HG02840 (cell line): ENCODE measurements at regions not wholly inside any gene's neighbourhood (a gene's known extent, or its start where the extent isn't known, plus 50 kb on each side); places are given as distances from the start of the nearest gene placed in this dataset.

Experiments used
- ATAC-seq: cut with Tn5 transposase; IDR thresholded peaks from one replicate; pipeline ENCODE4 v1.9.1; 2021; ENCODE audit warnings: mild to moderate bottlenecking, moderate library complexity, moderate number of reproducible peaks; ENCODE audit not compliant: unreplicated experiment, low FRiP score

DNA sequence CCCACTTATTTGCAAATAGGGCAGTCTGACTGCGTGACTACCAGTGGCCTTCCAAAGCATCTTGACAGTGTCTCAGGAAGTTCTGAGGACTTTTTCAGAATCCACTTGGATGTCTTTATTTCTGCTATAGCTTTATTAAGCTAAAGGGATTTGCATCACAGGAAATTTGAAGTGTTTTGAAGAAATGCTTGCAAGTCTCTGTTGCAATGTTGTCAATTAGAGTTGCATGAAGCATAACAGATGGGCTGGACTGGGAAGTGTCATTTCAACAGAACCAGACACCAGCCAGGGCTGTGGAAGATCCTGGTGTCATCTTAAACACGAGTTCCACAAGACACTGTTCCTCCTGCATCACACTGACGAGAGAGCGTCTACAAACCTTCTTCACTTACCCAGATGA, 224.5 kb downstream of the EN1 start:
- no peak for ATAC-seq

DNA sequence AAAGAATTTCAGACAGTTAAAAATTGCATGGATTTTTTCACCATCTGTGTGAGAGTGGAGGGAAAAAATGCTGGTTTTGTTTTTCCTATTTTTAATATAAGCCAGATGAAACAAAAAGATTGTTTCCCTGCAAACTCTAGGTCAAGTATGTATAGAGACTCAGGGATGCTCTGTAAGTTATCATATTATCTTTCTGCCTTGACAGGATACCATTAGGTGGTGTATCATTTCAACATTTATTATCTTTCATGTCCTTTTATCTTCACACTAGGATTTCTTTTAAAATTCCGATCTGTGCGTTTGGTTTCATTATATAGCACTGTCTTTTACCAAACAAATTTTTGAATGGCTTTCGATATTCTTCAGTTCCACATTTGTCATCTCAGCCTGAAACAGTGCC, 225.3 kb downstream of the EN1 start:
- ATAC-seq = no peak

DNA sequence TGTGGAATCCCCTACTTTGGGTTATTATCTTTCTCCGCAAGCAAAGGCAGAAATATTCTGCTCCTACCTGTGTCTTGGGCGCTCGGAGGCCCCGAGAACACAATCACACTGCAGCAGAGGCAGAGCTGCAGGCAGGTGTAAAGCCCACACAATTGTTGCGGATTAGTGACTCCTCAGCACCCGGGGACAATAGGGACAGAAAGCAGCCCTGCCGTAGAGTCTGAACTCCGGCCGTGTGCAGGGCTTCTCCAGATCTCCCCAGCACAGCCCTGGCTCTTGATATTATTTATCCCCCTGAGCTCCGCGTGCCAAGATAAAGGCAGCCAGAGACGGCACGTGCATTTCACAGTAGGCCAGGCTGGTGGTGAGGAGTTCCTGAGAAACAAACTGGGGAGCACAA, 229.2 kb downstream of the EN1 start:
- no peak for ATAC-seq

DNA sequence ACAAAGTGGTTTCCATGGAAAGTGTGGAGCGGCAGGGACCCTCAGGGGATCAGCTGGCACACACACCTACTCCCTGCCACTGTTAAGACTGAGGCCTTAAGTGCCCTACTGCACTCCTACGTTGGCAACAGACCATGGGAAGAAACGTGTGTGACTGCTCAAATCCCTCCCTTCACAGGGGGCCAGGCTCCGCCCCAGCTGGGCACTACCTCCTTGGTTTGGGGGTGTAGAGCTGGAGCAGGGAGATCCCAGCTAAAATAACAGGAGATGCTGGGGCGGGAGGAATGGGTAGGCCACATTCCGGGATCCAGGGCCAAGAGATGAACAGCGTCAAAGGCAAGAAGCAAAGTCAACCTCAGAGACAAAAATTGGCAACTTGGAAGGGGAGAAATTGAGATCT, 231.0 kb downstream of the EN1 start:
- no peak for ATAC-seq

DNA sequence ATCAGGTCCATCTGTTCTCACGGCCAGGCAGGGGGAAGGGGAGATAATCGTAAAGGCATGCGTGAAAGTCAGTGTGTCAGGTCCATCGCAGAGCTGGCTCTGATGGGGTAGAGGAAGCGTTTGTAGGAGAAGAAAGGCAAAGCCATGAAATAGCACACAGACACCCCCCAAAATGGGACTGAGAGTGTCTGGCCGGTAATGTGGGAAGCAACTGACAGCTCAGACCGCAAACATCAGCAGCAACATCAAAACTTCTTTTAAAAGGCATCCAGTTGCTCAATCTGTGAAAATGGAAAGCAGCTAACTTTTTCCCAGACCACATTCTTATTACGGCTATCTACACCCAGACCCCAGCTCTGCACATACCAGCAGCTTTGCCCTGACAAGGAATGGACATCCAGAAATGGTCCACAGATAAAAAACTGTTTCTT, 232.6 kb downstream of the EN1 start:
- no peak for ATAC-seq

DNA sequence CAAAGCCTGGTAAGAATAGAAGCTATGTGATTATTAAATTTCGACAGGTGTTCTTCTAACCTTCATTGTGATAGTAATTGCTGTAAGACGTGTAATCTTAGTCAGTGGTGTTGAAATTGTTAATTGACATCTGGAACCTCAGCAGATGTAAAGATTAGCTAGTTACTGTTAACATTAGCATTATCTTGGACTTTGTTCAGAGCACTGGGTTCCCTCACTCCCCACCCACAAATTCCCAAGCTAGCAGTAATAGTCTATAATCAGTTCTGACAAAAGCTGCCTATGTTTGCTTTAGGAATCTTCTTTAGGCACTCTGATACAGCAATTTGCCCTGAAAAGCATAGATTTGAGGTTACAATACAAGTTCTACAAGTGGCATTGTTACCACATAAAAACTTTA, 233.7 kb downstream of the EN1 start:
- no peak for ATAC-seq

DNA sequence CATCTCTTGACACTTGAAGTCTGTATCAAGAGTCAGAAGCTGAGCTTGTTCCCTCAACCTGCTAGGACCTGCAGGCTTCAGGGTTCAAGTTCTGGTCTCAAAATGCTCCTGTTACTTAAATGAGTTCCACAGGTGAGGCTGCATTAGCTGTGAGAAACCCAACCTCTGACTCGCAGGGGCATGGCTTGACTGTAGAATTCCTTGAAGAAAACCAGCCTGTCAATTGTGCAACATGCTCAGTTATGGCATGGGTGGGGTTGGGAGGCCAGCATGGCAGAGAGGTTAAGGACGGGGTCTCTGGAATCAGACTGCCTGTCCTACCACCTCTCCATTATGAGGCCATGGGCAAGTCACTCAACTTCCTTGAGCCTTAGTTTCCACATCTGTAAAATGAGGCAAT, 235.8 kb downstream of the EN1 start:
- no peak for ATAC-seq

DNA sequence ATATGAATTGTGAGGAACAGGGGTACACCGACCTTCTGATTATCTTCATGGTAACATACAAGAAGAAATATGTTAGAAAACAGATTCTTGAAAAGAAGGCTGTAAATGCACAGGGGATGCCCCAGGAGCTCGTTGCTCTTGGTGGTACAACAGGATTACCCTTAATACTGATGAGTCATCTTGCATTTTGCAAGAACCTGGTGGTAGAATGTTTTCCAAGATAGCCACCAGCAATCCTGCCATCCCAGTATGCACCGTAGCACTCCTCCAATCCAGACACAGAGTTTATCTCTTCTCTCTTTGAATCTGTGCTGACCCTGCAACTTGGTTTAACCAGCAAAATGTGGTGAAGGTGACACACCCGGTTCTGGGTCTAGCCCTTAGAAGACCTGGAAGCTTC, 238.3 kb downstream of the EN1 start:
- ATAC-seq = no peak

DNA sequence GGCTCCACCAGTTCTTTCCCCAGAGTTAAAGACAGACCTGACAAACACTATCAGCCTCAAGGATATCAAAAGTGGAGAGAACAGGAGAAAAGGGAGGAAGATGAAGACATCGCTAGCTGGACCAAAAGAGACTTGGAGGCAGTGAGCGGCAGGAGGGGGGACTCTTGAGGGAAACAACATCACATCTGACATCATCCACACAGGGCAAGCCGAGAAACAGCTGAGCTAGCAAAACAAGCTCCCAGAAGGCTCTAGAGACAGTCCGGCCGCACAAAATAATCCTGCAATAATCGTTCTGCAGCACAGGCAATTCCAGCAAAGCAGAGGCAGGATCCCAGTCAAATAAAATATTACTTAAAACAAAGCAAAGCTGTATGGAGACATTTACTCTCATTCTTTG, 239.8 kb downstream of the EN1 start:
- ATAC-seq = no peak

DNA sequence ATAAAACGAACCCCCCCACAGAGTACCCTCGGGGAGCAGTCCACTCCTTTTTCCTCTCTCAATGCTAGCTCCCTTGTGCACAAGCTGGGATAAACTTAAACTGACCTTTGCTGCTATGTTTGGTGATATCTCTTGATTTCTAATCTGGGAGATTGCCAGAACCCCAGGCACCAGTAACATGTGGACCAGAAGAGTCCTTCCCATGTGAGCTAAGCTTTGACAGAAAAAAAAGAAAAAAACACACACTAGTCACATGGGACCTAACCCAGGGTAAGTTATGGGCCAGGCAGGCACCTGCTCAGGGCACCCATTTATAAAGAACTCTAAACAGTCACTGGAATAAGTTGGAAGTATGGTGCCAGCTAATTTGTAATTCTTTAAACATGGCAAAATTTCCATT, 242.6 kb downstream of the EN1 start:
- no peak for ATAC-seq

DNA sequence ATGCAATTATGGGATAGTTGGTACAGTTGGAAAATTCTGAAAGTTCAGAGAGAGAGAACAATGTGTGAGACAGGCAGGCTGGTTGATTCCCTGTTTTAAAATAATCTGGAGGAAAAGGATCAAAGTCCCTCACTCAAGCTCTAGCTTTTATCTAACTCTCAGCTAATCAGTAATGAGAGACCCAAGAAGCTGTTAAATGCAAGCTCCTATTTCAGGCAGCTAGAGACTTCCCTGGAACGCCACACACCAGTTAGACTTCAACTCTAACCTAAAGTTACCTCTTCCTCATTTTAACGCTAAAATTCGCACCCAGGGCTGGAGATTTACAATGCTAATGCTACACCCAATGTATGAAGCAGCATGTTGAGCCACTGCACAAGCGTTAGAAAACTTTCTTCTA, 243.1 kb downstream of the EN1 start:
- no peak for ATAC-seq

DNA sequence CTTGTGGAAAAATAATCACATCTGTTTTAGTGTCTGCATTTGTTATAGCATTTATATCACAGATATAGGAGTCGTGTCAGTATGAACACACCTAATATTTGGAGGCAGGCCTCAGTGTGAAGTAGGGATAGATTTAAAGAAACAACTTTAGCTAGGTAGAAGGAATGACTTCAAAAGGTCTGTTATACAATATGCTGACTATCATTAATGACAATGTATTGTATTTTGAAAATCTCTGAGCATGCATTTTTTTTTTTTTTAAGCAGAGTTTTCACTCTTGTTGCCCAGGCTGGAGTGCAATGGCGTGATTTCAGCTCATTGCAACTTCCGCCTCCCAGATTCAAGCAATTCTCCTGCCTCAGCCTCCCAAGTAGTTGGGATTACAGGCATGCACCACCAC, 248.3 kb downstream of the EN1 start:
- ATAC-seq = no peak

DNA sequence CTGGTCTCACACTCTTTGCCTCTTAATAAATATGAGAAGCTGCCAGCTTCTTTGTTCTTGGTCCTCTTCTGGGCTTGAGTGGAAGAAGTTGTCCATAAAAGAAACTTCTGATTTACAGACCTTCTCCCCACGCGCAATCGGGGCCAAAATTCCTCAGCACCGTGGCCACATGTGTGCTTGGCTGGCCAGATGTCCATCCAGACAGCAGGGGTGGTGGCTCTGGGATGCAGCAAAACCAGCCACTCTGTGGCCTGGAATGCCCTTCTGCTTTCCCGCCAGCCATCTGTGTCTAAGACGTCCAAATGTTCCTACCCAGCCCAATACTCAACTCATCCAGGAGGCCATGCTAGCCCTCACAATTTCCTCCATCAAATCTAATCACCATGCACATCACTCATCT, 250.8 kb downstream of the EN1 start:
- ATAC-seq = no peak

DNA sequence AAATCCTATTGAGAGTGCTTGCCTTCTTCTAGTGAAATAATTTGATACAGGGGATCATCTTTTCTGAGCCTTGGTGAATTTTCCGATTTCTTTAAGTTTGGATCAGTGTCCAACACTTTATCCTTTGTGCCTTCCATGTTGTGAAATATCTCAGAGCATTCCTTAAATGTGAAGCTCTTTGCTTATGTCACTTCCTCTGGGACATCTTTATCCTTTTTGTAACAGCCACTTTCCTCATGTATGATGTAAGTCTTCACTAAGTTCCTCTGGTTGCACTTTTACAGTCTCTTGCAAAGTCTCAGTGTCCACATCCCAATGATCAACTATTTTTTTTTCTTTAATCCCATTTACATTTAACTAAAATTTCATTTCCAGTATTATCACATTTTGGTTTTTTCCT, 254.2 kb downstream of the EN1 start:
- ATAC-seq = no peak

DNA sequence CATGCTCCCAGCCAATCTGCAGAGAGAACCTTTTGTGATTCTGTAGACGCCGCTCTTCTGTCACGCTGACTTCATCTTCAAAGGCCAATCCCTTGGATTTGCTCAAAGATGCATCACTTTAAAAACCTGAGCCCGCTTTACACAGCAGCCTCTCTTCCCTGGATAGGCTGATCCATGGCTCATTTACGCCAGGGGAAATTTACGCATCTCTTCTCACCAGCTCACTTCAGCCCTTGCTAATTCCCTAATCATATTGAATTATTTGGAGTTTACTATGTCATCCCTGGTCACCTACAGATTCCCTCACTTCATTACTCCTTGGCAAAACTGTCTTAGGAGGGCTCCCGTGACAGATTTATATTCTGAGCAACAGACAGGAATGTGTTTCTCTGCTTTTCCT, 256.2 kb downstream of the EN1 start:
- no peak for ATAC-seq

DNA sequence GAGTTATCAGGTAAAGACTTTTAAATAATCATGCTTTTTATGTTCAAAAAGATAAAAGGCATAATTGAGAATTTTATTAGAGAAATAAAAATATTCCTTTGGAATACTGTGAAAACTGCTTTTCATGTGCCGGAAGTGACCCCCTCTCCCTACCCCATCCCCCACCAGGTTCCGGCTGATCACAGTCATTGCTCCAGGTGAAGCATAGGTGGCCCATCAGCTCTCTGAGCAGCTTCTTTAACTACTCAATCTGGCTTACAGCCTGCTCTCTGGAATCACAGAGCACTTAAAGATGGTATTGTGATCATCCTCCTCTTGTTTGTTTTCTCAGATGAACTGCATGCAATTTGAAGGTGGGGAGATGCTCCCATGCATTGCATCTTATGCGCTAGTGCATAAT, 257.7 kb downstream of the EN1 start:
- ATAC-seq = no peak

DNA sequence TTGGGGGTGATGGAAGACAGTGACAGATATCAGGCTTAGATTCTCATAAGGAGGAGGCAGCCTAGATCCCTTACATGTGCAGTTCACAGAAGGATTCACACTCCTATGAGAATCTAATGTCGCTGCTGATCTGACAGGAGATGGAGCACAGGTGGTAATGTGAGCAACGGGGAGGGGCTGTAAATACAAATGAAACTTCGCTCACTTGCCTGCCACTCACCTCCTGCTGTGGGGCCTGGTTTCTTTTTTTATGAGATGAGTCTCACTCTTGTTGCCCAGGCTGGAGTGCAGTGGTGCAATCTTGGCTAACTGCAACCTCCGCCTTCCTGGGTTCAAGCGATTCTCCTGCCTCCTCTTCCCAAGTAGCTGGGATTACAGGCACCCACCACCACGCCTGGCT, 258.6 kb downstream of the EN1 start:
- no peak for ATAC-seq

DNA sequence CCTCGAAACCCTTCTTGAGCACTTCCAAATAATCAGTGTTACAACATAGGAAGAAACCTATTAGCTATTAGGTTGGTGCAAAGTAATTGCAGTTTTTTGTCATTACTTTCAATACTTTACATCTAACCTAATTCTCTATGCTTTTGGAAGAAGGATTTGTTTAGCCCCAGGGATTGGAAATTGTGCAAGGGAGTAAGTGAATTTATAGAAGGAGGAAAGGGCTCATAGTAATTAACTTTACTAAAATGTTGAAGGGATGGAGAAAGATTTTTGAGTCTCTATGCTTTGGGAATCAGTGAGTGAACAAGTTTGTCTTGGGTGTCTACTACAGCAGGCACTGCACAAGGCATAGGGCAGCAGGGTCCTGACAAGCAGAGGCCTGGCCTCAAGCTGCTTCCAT, 261.1 kb downstream of the EN1 start:
- no peak for ATAC-seq

DNA sequence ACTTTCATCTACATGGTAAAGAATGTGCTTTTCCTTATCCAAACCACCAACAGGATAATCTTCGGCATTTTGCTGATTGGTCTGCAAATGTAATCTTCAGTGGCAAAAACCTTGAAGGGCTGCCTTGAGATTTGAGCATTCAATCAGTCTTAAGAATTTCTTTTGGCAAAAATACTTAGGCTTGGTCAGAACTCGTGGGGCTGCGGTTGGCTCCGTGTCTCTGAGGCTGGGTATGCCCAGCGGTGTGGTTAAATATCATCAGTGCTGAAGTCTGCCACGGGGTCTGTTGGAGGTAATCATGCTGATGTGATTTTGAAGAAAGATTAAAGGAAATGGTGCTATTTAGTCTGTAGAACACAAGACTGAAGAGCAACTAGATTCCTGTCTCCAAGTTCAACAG, 262.6 kb downstream of the EN1 start:
- no peak for ATAC-seq

DNA sequence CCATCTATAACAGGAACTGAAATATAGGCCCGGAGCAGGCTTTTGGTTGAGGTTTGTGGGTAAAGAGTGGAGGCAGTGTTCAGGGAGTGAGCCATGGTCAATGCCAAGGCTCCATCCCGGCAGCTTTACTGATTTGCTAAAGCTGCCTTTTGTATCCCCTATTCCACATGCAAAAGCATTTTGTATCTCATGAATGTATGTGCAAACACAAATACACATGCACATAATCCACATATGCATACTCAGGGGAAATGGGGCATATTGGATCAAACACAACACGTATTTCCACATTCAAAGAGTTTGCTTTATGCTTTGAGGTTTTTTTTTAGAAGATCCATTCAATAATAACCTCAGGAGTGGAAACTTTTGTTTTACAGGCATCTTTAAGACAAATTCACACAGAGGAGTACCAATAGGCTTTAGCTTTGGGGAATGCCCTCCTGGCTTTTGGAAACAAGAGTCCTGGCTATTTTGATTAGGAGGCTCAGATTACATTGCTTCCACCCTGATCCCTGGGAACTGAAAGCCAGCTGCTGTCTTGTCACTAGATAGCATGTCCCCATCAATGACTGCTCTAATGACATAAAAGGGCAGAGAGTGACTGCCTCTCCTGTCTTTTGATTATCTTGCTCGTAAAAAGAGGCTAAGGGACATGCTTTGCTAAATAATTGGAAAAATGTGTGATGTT, 263.2 kb downstream of the EN1 start:
- ATAC-seq = no peak

DNA sequence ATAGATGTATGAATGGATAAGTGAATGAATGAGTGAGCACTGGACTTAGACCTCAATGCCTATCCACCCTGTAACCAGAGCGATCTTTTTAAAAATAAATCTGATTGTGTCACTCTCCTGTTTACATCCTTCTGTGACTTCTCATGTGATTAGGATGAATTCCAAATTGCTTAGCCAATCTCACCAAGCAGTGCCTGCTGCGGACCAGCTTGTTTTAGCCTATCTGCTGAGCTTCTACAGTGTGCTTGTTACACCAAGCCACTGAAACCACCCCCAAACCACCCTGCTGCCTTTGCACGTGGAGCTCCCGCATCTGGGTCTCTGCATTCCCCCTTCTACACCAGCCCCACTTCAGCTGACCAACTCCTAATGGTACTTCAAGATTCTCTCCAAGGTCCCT, 265.4 kb downstream of the EN1 start:
- ATAC-seq = no peak

DNA sequence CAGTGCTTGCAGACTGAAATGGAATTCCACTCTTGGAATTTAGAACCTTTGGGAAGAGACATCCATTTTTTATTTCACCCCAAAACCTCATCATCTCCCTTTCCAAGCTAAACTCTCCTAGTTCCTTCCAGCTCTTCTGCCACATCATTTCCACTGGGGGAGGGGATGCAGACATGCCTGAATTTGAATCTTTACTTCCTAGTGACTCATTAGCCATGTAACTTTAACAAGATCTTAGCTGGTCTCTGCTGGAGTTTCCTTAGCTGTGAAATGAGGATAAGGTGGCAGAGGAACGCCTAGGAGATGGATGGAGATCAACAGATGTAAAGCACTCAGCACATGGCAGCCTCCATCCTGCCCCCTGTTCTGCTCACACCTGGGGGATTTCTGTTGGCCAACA, 266.8 kb downstream of the EN1 start:
- no peak for ATAC-seq

DNA sequence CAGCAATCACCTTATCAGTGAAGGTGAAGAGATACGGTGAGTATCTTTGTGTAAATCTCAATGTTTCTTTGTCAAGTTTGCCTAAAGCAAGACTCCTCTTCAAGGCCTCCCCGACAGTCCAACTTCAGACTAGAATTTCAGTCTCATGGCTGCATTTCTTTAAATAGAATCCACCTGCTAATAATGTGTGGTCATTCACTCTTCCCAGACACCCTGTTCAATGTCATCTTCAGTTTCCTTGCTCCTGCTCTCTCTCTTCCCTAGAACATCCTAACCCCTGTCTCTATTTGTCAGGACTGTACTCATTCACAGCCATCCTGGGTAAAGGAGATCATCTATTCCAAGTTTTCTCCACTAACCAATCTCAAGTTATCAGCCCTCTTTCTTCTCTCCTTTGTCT, 267.3 kb downstream of the EN1 start:
- ATAC-seq = no peak
